Rectal smooth muscle tissue (tissue), 1 donor: ENCODE measurements at regions not wholly inside any gene's neighbourhood (a gene's known extent, or its start where the extent isn't known, plus 50 kb on each side); places are given as distances from the start of the nearest gene placed in this dataset.

ENCODE experiments used
- H3K27ac ChIP-seq: one replicate; pipeline ENCODE4 v1.7.0; 2013; ENCODE audit warnings: low read depth, low read length, inconsistent platforms
- H3K27me3 ChIP-seq: one replicate; pipeline ENCODE4 v1.7.0; 2013; ENCODE audit warnings: low read length; ENCODE audit not compliant: control insufficient read depth, insufficient read depth
- H3K36me3 ChIP-seq: one replicate; pipeline ENCODE4 v1.7.0; 2013; ENCODE audit warnings: low read length; ENCODE audit not compliant: control insufficient read depth, insufficient read depth
- H3K4me1 ChIP-seq: one replicate; pipeline ENCODE4 v1.7.0; 2013; ENCODE audit warnings: low read length; ENCODE audit not compliant: control insufficient read depth, insufficient read depth
- H3K4me3 ChIP-seq: one replicate; pipeline ENCODE4 v1.7.0; 2013; ENCODE audit warnings: low read length
- H3K9ac ChIP-seq: one replicate; pipeline ENCODE4 v1.7.0; 2013; ENCODE audit warnings: low read length

- Histone ChIP-seq H3K36me3 (no peaks in the 10 kb centered on the region), H3K4me3 (no peak overlapping the region), H3K27ac (no peak overlapping the region), H3K4me1 (no peaks in the 10 kb centered on the region), H3K27me3 (no peaks in the 10 kb centered on the region), H3K9ac (no peak overlapping the region)
These were observed 988.5 kb downstream of the CDH11 start for GRCh38 chr16:64133366-64133765.

- Histone ChIP-seq H3K9ac (no peak overlapping the region), H3K27ac (no peak overlapping the region), H3K4me3 (no peak overlapping the region), H3K4me1 (no peaks in the 10 kb centered on the region), H3K27me3 (no peaks in the 10 kb centered on the region), H3K36me3 (no peaks in the 10 kb centered on the region)
These were observed 989.0 kb downstream of the CDH11 start for GRCh38 chr16:64132759-64133361.

- Histone ChIP-seq H3K4me3 (no peak overlapping the region), H3K36me3 (no peaks in the 10 kb centered on the region), H3K4me1 (no peaks in the 10 kb centered on the region), H3K9ac (no peak overlapping the region), H3K27ac (no peak overlapping the region), H3K27me3 (no peaks in the 10 kb centered on the region)
These were observed 989.7 kb downstream of the CDH11 start for GRCh38 chr16:64132190-64132589.

- Histone ChIP-seq H3K9ac (no peak overlapping the region), H3K4me3 (no peak overlapping the region), H3K27ac (no peak overlapping the region), H3K36me3 (no peaks in the 10 kb centered on the region), H3K27me3 (no peaks in the 10 kb centered on the region), H3K4me1 (no peaks in the 10 kb centered on the region)
These were observed 990.4 kb downstream of the CDH11 start for GRCh38 chr16:64131423-64131822.

- Histone ChIP-seq H3K4me3 (no peak overlapping the region), H3K27ac (no peak overlapping the region), H3K9ac (no peak overlapping the region), H3K4me1 (no peaks in the 10 kb centered on the region), H3K27me3 (no peaks in the 10 kb centered on the region), H3K36me3 (no peaks in the 10 kb centered on the region)
These were observed 991.7 kb downstream of the CDH11 start for GRCh38 chr16:64130140-64130539.

GRCh38 chr16:64122177-64122576 lies 999.7 kb downstream of the CDH11 start:
- H3K27ac ChIP-seq, result no peak overlapping the region
- no peak overlapping the region for H3K4me3 ChIP-seq
- H3K9ac ChIP-seq, result no peak overlapping the region
- no peaks in the 10 kb centered on the region for H3K27me3 ChIP-seq
- no peaks in the 10 kb centered on the region for H3K4me1 ChIP-seq
- H3K36me3 ChIP-seq, result no peaks in the 10 kb centered on the region

GRCh38 chr16:64121473-64121872 lies 1000.4 kb downstream of the CDH11 start:
- Histone ChIP-seq H3K9ac (no peak overlapping the region), H3K27ac (no peak overlapping the region), H3K36me3 (no peaks in the 10 kb centered on the region), H3K4me1 (no peaks in the 10 kb centered on the region), H3K4me3 (no peak overlapping the region), H3K27me3 (no peaks in the 10 kb centered on the region)

- H3K27me3 ChIP-seq, result no peaks in the 10 kb centered on the region
- no peak overlapping the region for H3K9ac ChIP-seq
- H3K4me1 ChIP-seq, result no peaks in the 10 kb centered on the region
- H3K36me3 ChIP-seq, result no peaks in the 10 kb centered on the region
- no peak overlapping the region for H3K27ac ChIP-seq
- no peak overlapping the region for H3K4me3 ChIP-seq
These were observed 1005.7 kb downstream of the CDH11 start for GRCh38 chr16:64116151-64116550.

- Histone ChIP-seq H3K4me3 (no peak overlapping the region), H3K27me3 (no peaks in the 10 kb centered on the region), H3K27ac (no peak overlapping the region), H3K9ac (no peak overlapping the region), H3K36me3 (no peaks in the 10 kb centered on the region), H3K4me1 (no peaks in the 10 kb centered on the region)
These were observed 1012.6 kb downstream of the CDH11 start for GRCh38 chr16:64109241-64109640.

- Histone ChIP-seq H3K4me1 (no peaks in the 10 kb centered on the region), H3K27ac (no peak overlapping the region), H3K4me3 (no peak overlapping the region), H3K9ac (no peak overlapping the region), H3K27me3 (no peaks in the 10 kb centered on the region), H3K36me3 (no peaks in the 10 kb centered on the region)
These were observed 1019.2 kb downstream of the CDH11 start for GRCh38 chr16:64102654-64103053.

- Histone ChIP-seq H3K27me3 (no peaks in the 10 kb centered on the region), H3K4me1 (no peaks in the 10 kb centered on the region), H3K9ac (no peak overlapping the region), H3K27ac (no peak overlapping the region), H3K36me3 (no peaks in the 10 kb centered on the region), H3K4me3 (no peak overlapping the region)
These were observed 1023.4 kb downstream of the CDH11 start for GRCh38 chr16:64098451-64098850.

- no peaks in the 10 kb centered on the region for H3K36me3 ChIP-seq
- no peak overlapping the region for H3K4me3 ChIP-seq
- H3K9ac ChIP-seq, result no peak overlapping the region
- no peaks in the 10 kb centered on the region for H3K27me3 ChIP-seq
- H3K4me1 ChIP-seq, result no peaks in the 10 kb centered on the region
- no peak overlapping the region for H3K27ac ChIP-seq
These were observed 1025.2 kb downstream of the CDH11 start for GRCh38 chr16:64096689-64097088.

- Histone ChIP-seq H3K4me3 (no peak overlapping the region), H3K9ac (no peak overlapping the region), H3K27me3 (no peaks in the 10 kb centered on the region), H3K4me1 (no peaks in the 10 kb centered on the region), H3K36me3 (no peaks in the 10 kb centered on the region), H3K27ac (peak overlapping the region; percentile 21)
These were observed 1026.8 kb downstream of the CDH11 start for GRCh38 chr16:64094992-64095634.
